ENCODE measurements at regions not wholly inside any gene's neighbourhood (a gene's known extent, or its start where the extent isn't known, plus 50 kb on each side); places are given as distances from the start of the nearest gene placed in this dataset.

GRCh38 chr11:109073032-109073822 lies 348.8 kb upstream of the C11orf87 start:
- CTCF ChIA-PET: no interaction called here
- ATAC-seq (no peak), DNase-seq (ENCODE audit: low read depth, low spot score) (no peak)
- intact Hi-C loops (cut with micrococcal nuclease): no loop called here
- no peaks in the 10 kb centered on the region for H3K36me3 ChIP-seq (ENCODE audit: control insufficient read depth in 1 of 2, insufficient read depth in 2 of 2, low read length in 2 of 2)
- no peaks in the 10 kb centered on the region for H3K79me2 ChIP-seq (ENCODE audit: insufficient read depth, low read length)
- no peak overlapping the region for H3K27ac ChIP-seq (ENCODE audit: low read depth, low read length)
- POLR2A ChIA-PET: no interaction called here
- no peak overlapping the region for H3K4me3 ChIP-seq (replicated peaks in 1 of 2; ENCODE audit: low read depth in 1 of 2, low read length in 2 of 2)
- H2AFZ ChIP-seq (ENCODE audit: low read depth, low read length, poor library complexity, severe bottlenecking): no peak overlapping the region
- H3K9me2 ChIP-seq (ENCODE audit: insufficient read depth): no peaks in the 10 kb centered on the region
- no TSS peak for BruUV-seq (replicated peaks)
- no peaks in the 10 kb centered on the region for H4K20me1 ChIP-seq (ENCODE audit: insufficient read depth)
- RAD21 ChIA-PET (ENCODE audit: low non-redundant PET in 1 of 2, low total read pairs in 2 of 2, uncharacterized antibody in 2 of 2, unreplicated experiment in 2 of 2): no interaction called here
- no peak overlapping the region for H3K9ac ChIP-seq (ENCODE audit: low read length)
- H3K27me3 ChIP-seq (ENCODE audit: insufficient read depth, low read length): no peaks in the 10 kb centered on the region
- TF ChIP-seq CBX3 (IDR thresholded peaks at IDR 0.05; ENCODE audit: low read depth) (no peak), REST (IDR thresholded peaks at IDR 0.05; ENCODE audit: low read depth) (no peak), CEBPB (IDR thresholded peaks at IDR 0.05; ENCODE audit: low read depth) (no peak), SRF (IDR thresholded peaks at IDR 0.05; ENCODE audit: low read depth) (no peak), FOSL1 (IDR thresholded peaks at IDR 0.05; ENCODE audit: low read depth) (no peak), MAX (IDR thresholded peaks at IDR 0.05) (no peak), ATF3 (IDR thresholded peaks at IDR 0.05) (no peak), RAD21 (IDR thresholded peaks at IDR 0.05; ENCODE audit: low read depth) (no peak), POLR2AphosphoS5 (IDR thresholded peaks at IDR 0.05; ENCODE audit: low read depth, low read length) (no peak), ZBTB33 (IDR thresholded peaks at IDR 0.05; ENCODE audit: extremely low read depth, insufficient replicate concordance, low read length) (no peak)
- no peak overlapping the region for H3K4me2 ChIP-seq (ENCODE audit: low read length)
- H3K4me1 ChIP-seq (ENCODE audit: control insufficient read depth in 1 of 2, insufficient read depth in 2 of 2, low read length in 2 of 2): no peaks in the 10 kb centered on the region
- H3K9me3 ChIP-seq (ENCODE audit: control insufficient read depth in 1 of 2, insufficient read depth in 1 of 2, low read depth in 1 of 2, low read length in 2 of 2): no peaks in the 10 kb centered on the region
